ENCODE measurements at regions not wholly inside any gene's neighbourhood (a gene's known extent, or its start where the extent isn't known, plus 50 kb on each side); places are given as distances from the start of the nearest gene placed in this dataset.

DNA sequence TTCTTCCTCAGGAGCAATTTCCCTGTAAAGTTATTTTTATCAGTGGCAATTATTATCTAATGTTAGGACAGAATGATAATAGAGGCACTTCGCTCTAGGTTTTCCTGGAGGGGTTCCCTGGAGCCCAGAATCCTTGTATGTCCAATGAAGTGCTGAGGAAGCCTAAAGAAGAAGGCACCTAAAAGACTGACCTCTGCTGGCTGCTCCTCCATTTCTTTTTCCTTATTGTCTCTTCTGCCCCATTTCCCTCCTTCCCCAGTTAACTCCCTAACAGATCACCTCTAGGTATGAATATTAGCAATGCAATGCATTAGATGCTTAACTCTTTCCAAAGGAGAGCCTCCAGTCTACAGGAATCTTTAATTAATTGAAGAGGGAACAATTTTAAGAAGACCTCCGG is 985.4 kb downstream of the DIAPH3 start:
- no peak for DNase-seq

DNA sequence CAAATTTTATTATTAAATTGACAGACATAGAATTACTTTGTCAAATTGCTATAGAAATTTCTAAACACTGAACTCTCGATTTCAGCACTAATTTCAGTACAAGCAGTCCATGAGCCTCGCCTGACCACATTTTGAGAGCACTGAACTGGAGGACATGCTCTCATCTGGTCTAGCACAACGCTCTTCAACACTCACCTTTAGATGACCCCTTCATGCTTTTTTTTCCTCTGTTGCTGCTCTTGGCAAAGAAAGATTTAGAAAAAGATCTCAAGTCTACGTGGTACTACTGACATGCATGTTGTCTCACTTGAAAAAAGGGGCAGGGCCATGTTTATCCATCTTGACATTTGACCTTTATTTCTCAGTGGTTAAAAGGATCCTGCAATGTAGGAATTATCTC is 981.5 kb downstream of the DIAPH3 start:
- DNase-seq = no peak

DNA sequence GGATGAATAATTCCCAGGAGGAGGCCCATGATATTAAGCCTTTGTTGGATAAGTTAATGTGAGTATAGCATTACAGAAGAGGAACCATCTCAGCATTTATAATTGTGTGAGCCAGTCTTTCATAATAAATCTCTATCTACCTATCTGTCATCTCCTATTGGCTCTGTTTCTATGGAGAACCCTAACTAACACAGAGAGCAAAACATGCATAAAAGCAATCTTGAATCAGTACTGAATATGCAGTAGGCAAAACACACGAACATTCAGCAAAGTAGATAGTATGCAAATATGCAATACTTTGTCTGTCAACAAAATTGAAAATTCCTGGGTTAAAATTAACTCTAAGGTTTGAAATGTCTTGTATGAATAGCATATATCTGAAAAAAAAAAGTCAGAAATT is 966.3 kb downstream of the DIAPH3 start:
- no peak for DNase-seq

DNA sequence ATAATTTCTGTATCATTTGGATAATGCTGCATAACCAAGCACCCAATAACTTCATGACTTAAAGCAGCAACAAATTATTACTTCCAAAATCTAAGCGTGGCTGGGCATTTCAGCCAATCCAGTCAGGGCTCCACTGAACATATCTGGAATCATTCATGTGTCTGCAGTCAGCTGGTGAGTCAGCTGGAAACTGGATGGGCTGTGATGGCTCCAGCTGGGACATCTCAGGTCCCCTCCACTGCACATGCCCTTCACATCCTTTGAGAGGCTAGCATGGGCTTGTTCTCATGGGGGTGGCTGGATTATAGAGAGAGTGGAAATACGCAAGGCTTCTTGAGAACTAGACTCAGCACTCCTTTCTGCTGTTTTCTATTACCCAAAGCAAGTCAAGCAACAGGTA is 961.9 kb downstream of the DIAPH3 start:
- no peak for DNase-seq

DNA sequence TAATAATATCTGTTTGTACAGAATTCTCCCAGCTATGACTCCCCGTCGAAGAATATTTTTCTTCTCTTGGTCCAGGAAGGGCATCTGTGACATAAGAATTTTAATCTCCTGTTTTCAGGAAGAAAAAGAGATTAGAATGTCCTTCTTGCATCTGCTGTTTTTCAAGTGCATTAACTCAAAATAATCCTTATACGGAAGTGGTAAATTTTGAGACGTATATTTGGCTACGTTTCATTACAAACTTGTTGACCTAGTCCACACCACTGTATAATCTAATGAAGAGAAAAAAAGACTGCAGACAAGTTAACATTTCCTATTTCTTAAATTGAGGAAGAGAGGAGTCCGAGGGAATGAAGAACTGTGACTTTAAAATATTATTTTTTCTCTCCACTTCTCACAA is 959.9 kb downstream of the DIAPH3 start:
- no peak for DNase-seq

DNA sequence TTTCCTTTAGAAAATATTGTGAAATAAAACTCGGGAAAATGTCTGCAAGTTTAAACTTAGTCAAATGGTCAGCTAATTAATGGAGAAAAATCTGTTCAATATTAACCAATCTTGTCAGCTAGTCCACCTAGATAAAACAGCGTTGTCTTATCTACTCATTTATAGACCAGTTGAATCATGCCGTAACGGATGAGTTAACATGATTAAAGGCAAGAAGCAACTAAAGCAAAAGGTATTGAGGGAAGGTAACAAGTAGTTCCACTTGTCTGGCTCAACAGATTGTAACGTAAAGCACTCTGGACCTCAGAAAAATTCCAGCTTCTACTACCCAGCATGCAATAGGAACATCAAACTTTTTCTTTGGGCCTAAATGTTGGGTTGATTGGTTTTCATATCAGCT is 958.2 kb downstream of the DIAPH3 start:
- no peak for DNase-seq

DNA sequence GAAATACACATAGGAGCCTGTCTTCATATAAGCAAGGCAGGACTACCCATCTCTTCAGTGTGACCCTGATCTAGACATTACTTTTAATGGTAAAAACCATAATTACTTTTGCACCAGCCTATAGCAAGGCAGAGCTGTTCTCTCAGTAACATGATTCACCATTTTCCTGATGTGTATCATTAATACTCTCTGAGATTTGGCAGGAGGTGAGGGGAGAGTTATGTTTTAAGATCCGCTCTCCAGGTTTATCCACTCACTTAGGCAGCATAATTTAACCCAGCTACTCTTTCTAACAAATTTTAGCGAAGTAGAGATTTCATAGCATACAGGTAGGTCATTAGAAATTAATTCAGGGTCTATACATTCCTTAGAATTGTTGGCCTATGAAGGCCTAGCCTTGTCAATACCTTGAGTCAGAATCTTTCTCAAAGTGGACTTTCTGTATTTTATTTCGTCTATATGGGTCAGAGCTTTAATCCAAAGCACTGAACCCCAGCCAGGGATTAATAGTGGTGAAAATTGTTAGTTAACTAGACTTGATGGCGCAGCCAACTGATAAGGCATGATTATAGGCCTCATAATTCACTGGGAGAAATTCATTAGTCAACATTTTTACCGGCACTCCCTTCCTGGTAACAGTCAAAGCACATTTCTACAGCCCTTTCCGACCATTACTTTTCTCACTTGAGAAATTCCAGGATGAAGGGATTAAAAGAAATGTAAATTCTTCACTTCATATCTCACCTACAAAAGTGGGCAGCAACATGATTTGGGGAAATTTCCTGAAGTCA is 955.1 kb downstream of the DIAPH3 start:
- no peak for DNase-seq

DNA sequence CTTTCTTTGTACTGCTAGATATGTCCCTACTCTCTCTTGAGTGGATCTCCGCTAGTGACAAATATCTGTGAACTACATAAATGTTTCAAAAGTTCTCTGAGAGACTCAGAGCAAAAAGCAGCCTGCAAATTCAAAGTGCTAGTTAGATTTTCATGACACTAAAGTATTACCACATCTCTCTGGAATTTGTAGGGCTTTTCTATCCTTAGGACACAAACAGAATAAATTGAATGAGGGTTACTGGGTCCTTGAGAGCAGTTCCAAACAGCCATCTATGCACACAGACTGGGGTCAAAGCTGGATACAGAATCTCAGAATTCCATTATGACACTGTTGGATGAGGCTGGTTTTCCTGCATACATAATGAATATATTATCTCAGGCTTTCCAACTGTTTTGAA is 953.2 kb downstream of the DIAPH3 start:
- DNase-seq = no peak

DNA sequence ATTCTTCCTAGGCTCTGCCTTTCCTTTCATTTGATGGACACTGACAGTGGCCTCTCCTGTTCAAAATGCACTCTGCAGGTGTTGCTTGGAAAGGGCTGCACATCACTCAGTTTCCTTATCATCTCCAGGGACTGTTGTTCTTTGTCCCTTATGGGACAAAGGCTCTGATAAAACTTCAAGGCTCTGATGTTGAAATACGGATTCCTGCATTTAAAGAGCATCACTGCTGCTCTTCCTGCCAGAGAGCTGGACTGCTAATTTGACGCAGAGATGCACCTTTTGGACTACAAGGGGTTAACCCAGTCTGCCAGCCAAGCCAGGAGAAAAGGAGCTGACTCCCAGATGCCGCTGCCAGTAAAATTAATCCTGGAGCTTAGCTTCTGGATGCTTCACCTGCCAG is 952.1 kb downstream of the DIAPH3 start:
- DNase-seq = no peak

DNA sequence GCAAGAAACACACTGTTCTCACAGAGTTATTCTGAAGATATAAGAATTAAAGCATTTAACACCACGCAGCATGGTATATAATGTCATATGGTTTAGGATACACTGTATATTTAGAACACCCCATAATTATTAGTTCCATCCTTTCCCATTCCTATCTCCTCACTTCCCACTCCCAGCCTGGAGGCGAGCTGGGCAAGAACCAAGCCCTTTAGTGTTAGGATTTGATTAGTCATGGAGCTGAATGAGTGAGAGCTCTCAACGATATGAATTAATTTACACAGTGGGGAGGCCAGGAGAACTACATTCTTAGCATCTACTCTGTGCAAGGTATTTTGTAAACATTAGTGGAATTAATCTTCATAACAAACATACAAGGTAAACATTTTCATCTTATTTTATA is 934.3 kb downstream of the DIAPH3 start:
- no peak for DNase-seq

DNA sequence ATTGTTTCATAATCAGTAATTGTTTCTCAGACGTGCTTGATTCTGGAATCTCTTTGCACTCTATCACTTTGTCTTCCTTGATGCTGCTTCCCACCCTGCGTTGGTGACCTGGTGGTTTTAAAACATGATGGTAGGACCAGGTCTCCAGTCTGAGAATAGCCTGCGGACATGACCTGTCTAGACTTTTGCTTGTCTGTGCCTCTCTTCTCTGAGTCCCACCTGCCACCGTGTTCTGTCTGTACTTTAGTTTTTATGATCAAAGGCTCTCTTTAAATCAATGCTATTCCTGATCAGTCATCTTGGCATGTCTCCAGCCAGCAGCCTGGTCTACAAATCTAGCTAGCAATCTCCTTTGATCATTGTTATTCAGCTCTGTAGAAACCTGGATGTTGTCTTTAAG is 933.9 kb downstream of the DIAPH3 start:
- no peak for DNase-seq

DNA sequence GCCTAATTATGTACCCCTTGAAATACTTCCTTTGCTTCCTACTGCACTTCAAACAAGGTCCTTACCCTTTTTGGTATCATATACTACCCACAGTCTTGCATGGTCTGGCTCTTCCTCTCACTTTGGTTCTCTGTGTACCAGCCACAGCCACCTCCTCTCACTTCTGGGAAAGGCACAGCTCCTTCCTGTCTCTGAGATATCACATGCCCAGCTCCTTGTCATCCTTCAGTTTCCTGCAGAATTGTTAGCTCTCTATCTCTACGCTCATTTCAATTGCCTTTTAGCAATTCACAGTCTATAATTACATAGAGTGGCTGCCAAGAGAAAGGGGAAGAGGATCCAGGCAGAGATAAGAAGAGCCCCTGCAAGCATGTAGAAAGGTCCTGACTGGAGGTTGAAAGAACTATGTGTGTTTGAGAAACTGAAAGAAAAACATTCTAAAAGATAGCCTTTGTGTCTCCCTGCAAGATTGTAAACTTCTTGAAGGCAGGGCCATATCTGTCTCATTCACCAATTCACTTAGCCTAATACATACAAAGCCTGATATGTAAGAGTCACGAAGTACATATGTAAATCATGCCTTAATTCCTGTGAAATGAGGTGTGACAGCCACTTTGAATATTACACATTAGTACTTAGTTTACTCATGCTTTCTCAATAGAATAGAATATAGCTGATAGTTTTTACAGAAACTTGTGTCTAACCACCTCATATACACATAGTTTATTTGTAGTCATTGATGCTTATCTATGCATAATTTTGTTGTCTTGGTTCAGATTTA is 933.1 kb downstream of the DIAPH3 start:
- no peak for DNase-seq

DNA sequence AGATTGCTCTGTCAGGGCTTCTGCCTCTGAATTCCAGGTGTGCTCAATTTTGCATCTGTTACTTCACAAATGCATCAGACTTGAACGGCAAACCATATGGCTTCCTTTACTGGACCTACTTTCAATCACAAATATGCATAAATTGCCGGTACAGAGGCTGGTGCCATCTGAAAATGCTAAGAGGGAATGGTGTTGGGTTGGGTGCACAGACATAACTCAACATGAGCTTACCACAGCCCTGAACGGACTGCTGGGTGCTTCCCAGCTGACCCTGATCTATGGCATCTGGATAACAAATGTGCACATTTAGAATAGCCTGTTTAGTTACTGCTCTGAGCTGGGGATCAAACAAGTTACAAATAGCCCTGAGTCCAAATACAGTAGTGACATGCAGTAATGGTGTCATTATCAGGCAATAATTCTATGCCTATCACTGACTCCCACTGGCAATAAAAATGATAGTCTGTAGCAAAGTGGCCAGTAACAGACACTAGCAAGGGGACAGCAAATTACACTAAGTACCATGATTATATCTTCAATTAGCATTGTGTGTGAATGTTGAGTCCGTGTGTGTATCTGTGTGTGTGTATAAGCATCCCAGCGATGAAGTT is 927.3 kb downstream of the DIAPH3 start:
- DNase-seq = no peak

DNA sequence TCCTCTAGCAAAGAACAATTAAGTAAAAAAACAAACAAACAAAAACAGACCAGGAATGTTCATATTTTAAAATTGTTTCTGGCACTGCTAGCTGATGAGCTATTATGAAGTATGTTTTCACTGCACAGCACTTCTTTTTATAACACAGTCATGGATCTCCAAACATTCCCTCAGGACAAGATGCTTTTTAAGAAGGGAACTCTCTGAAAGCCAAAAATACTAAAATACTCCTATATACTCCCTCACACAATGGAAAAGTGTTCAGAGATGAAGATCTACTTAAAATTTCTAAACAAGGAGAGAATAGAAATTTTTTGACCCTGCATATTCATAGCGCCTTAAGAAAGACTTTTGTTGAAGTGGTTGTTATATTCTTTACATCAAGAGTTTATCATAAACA is 926.8 kb downstream of the DIAPH3 start:
- no peak for DNase-seq

DNA sequence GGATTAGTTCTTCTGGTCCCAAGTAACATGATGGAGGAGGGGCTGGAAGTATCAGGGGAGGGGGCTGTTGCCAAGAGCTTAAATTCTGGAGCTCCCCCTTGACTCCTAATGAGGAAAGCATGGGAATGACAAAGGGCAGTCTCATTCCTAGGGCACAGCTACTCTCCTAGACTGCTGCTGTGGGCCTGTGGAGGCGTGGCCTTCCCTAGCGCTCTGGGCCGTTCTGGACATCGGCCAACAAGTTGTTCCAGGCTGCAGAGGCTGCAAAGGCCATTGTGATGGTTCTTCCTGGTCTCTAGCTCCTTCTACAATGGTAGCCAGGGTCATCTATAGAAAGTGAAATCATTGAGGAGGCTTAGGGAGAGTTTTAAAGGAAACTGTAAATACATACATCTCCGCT is 916.6 kb downstream of the DIAPH3 start:
- DNase-seq = no peak

DNA sequence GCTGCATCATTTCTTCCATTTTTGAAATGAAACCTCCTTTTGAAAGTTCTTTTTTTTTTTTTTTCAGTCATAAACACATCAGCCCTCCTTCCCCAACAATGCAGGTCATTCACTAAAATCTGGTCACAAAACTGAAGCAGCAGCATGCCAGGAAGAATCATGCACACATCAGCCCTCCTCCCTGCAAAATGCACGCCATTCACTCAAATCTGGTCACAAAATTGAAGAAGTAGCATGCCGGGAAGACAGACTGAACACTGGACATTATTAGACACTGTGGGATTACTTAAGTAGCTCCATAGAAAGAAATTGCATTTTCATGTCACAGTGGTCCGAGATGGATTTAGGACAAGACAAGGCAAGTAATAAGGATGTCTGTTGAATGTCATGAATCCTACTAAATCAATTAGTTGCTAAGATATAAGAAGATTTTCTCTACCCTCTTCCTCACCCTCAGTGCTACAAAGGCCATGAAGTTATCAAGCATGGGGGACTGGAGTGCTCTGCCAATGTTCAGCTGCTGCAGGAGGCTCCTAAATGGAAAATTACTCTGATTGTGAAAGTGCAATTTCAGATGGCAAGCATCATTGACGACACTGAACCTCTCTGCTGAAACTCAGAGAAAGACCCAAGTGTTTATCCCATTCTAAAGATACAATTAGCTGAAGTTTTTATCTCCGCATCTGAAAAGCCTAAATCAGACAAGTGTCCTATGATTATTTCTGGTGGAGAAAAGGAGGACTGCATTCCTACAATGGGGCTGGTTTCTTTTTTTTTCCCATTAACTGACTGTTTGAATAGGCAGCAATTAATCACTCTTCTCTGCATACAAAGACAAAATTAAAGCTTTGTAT is 913.2 kb downstream of the DIAPH3 start:
- DNase-seq = no peak

DNA sequence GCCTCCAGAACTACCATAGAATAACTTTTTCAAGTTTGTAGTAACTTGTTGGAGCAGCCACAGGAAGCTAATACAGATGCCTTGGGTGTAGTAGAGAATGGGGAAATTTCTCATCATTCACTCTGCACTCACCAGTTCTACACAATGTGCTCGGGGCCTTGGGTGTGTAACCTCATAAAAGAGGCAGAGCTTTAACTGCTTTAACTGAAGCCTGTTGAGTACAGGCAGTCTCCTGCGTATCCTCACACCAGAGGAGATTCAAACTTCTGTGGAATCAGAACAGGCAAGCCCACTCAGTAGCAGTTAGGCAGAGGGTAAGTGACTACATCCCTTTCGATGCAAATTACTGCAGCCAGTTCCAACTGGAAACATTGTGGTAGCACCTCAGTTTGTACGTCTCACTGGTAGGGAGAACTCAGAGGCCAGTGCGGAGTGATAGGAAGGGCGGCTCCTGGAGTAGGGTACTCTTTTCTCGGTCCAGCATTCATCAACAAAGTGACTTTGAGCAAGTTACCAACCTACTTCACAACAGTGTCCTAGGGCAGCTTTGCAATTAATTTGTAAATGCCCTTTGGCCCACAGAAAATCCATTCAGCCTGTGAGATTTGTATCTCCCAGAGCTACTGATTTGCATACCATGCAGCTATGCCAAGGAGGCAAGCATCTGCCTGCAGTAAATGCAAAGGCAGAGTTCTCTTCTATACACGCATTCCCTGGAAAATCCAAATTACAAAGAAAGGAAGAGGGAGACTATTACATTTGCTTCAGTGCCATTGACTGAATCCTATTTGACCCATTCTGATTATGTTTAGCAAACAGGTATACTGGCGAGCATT is 904.3 kb downstream of the DIAPH3 start:
- no peak for DNase-seq

DNA sequence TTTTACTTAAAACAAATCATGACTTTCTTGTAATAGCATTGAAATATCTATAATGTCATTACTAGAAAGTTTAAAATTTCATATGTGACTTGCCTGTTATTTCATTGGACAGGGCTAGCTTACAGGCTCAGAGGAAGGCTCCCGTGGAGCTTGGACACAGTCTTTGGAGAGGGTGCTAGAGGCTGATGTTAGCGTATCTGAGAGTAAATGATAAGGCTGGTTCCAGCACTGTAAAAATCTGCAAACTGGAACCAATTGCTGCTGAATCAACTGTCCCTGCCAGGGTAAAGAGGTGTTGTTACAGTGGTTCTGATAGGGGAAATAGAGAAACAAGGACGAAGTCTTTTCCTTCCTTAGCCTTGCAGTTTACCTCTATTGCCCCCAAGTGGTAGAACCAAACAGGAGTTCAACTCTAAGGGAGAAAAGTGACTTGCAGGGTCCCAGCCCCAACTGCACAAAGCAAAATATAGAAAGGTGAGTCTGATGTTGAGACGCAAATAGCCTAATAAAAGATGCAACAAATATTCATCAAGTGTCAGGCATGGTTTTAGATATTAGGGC is 901.7 kb downstream of the DIAPH3 start:
- no peak for DNase-seq

DNA sequence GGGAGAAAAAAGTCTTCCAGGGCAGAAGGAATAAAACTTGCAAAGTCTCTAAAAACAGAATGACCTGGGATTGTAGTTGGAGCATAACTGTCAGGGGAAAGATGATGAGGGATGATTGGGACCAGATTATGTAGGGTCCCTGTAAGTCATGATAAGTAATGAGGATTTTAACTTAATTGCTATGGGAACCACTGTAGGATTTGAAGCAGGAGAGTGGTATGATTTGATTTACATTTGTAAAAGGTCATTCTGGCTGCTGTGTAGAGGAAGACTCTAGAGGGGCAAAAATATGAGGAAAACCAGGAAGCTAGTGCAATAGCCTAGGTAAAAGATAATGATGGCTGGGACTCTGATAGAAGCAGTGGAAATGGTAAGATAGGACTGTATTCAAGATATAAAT is 900.2 kb downstream of the DIAPH3 start:
- no peak for DNase-seq

DNA sequence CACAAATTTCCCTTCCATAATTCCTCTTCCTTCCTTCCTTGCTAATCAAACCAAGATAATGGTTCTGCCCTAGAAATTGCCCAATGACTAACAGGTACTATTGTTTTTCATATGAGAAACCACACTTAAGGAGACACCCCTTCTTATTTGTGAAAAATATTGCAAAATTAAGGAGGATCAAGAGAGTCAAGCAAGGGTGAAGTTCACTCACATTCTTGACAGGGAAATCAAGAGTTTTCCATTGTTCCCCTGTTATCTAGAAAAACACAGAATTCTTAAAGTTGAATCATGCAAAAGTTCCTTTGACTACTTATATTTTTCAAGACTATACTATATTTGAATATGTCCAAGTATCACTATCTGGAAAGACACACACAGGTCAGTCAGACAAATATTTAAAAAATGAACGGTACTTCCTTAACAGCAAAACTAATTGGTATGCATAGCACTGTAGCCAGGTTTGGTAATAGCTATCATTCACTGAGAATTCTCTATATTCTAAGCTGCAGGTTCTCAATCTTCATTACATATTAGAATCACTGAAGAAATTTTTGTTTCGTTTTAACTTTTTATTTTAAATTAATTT is 897.2 kb downstream of the DIAPH3 start:
- DNase-seq = no peak

DNA sequence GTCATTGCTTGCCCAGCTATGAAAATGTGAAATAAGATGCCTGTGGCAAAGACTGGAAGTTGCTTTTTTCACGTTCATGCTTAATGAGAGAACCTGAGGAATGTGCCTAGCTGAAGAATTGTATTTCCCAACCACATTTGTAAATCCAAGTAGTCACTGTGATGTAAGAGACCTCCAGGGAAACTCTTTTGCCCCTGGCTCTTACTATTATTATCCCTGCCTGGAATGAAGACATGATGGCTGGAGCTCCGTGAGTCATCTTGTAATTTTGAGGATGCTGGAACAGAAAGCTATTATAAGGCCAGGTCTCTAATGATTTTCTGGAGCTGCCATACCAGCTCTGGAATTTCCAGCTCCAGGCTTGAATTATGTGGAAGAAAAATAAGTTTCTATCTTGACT is 894.3 kb downstream of the DIAPH3 start:
- no peak for DNase-seq

DNA sequence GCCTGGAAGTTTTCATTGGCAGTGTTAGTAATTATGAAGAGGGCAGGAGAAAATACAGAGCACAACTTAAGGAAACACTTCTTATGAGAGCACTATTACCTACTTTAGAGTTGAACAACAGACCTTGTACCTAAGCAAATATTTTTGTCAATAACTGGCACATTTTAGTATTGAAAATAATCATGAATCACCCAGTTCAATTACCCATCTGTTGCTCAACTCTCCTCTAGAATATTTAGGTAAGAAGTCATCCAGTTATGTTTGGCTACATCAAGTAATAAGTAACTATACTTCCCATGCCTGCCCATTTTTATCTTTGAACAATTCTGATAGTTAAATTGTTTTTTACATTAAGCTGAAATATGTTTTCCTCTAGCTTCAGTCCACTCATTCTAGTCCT is 893.4 kb downstream of the DIAPH3 start:
- DNase-seq = no peak

Measured in NCI-H510A treated with DMSO at 0.1 percent for 48 hours (cell line).